Esophagus squamous epithelium (tissue), 5 donors: ENCODE measurements at regions not wholly inside any gene's neighbourhood (a gene's known extent, or its start where the extent isn't known, plus 50 kb on each side); places are given as distances from the start of the nearest gene placed in this dataset.

ENCODE experiments used
- DNase-seq: peaks from one replicate; lab custom pipeline; 2025; lab: John Stamatoyannopoulos, UW
- H3K27ac ChIP-seq, 4 donors: fragments of 200-600 bp; sonication (generic); one replicate each; pipeline ENCODE4 v1.5.1; 2016 to 2019; ENCODE audit warnings: mild to moderate bottlenecking in 1 of 4
- H3K27me3 ChIP-seq, 4 donors: fragments of 200-600 bp; sonication (generic); 1 replicate in 3 of 4; 2 replicates in 1 of 4; pipeline versions ENCODE4 v1.5.1 to v1.6.0; 2017 to 2021; ENCODE audit warnings: antibody characterized with exemption in 1 of 4
- H3K36me3 ChIP-seq, 3 donors: fragments of 200-600 bp; sonication (generic); one replicate each; pipeline ENCODE4 v1.5.1; 2016 to 2019
- H3K4me1 ChIP-seq, 3 donors: fragments of 200-600 bp; sonication (generic); one replicate each; pipeline ENCODE4 v1.5.1; 2017 to 2019
- H3K4me3 ChIP-seq, 4 donors: fragments of 200-600 bp; sonication (generic); 1 replicate in 3 of 4; 2 replicates in 1 of 4; pipeline ENCODE4 v1.5.1; 2016 to 2019; ENCODE audit warnings: mild to moderate bottlenecking in 2 of 4, moderate library complexity in 1 of 4
- H3K9me3 ChIP-seq, 3 donors: fragments of 200-600 bp; sonication (generic); one replicate each; pipeline ENCODE4 v1.5.1; 2016 to 2019
- CTCF ChIP-seq, 6 experiments: fragments of 450-650 bp in 4 of 6; fragments of 200-600 bp in 2 of 6; sonication (generic) in 2 of 6; IDR thresholded peaks; one replicate each; pipeline ENCODE4 v1.5.1; 2016 to 2019; ENCODE audit warnings: antibody characterized with exemption in 6 of 6, mild to moderate bottlenecking in 4 of 6, moderate library complexity in 4 of 6
- POLR2A ChIP-seq, 4 donors: fragments of 450-650 bp; IDR thresholded peaks; one replicate each; pipeline ENCODE4 v1.6.1; 2017; ENCODE audit warnings: antibody characterized with exemption in 4 of 4, mild to moderate bottlenecking in 4 of 4, moderate library complexity in 3 of 4
- WGBS, 2 donors: methylation state at CpG; one replicate each; pipeline ENCODE4 v1.1.5; 2018; 5-methylcytosine and 5-hydroxymethylcytosine counted together
- intact Hi-C: fragments of 100-400 bp; cut with DNase I; formaldehyde crosslinking; loops from one replicate; pipeline ENCODE4 v1.15.0; 2022
- donor health status: DM: yes; HTN: yes; CAD: no.

DNA sequence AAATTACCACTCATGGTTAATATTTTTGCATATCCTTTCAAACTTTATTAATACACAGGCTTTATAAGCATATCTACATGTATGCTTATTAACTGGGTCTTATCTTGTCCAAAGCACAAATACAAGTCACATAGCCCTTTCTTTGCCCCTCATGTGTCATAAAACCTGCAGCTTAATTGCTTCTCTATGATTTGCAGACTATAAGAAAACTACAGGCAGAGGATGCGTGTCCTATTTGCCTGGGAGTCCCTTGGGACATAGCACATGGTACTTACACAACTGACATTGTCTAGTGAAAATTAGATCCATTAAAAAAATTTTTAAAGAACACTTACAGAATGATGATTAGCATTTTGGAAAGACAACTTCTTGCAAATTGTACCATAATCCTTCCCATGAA, 190.5 kb upstream of the PLEKHA5 start:
- H3K4me3 ChIP-seq: no peak overlapping the region
- intact Hi-C loops: no loop called here
- 64 to 88% methylated on average over 1 of the region's 1 CpG for WGBS, 2 donors
- no peaks in the 10 kb centered on the region for H3K9me3 ChIP-seq
- H3K27me3 ChIP-seq: no peaks in the 10 kb centered on the region
- no peak overlapping the region for H3K27ac ChIP-seq
- TF ChIP-seq POLR2A (IDR thresholded peaks at IDR 0.05): no peak
- TF ChIP-seq CTCF (IDR thresholded peaks at IDR 0.05): no peak
- no peaks in the 10 kb centered on the region for H3K4me1 ChIP-seq
- DNase-seq: no peak
- no peaks in the 10 kb centered on the region for H3K36me3 ChIP-seq

- H3K36me3 ChIP-seq: no peaks in the 10 kb centered on the region
- no peak overlapping the region for H3K4me3 ChIP-seq
- H3K4me1 ChIP-seq: no peaks in the 10 kb centered on the region
- H3K9me3 ChIP-seq: no peaks in the 10 kb centered on the region
- 70 to 78% methylated on average over 2 of the region's 2 CpGs for WGBS, 2 donors
- intact Hi-C loops: no loop called here
- H3K27me3 ChIP-seq: no peaks in the 10 kb centered on the region
- TF ChIP-seq CTCF (IDR thresholded peaks at IDR 0.05) (no peak), POLR2A (IDR thresholded peaks at IDR 0.05) (no peak)
- DNase-seq: no peak
- no peak overlapping the region for H3K27ac ChIP-seq
Observed at GRCh38 chr12:18942669-18943068, 186.9 kb upstream of the PLEKHA5 start.

DNA sequence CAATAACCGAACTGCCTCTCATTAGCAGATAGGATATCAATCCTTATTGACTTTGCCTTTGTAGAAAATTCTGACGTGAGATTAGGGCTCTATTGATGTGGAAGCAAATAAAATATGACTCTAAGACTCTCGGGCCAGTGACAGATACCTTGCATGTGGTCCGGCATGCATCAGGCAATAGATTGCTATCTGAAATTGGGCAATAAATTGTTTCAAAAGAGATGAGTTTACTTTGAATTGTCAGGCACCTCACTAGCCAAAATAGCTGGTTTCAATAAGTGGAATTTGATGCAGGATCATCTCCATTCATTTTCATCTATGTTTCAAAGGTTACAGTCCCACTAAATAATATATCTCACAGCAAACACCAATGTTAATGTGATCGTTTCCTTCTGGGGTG, 186.3 kb upstream of the PLEKHA5 start:
- no peaks in the 10 kb centered on the region for H3K4me1 ChIP-seq
- H3K9me3 ChIP-seq: no peaks in the 10 kb centered on the region
- H3K27me3 ChIP-seq: no peaks in the 10 kb centered on the region
- no peaks in the 10 kb centered on the region for H3K36me3 ChIP-seq
- no peak for DNase-seq
- TF ChIP-seq POLR2A (IDR thresholded peaks at IDR 0.05): no peak
- no peak for TF ChIP-seq CTCF (IDR thresholded peaks at IDR 0.05)
- no peak overlapping the region for H3K4me3 ChIP-seq
- WGBS, 2 donors: 63 to 65% methylated on average over 5 of the region's 5 CpGs
- H3K27ac ChIP-seq: no peak overlapping the region
- intact Hi-C loops: no loop called here

- no peaks in the 10 kb centered on the region for H3K9me3 ChIP-seq
- TF ChIP-seq CTCF (IDR thresholded peaks at IDR 0.05): no peak
- H3K4me1 ChIP-seq: no peaks in the 10 kb centered on the region
- H3K4me3 ChIP-seq: no peak overlapping the region
- no peaks in the 10 kb centered on the region for H3K27me3 ChIP-seq
- intact Hi-C loops: no loop called here
- no peak overlapping the region for H3K27ac ChIP-seq
- DNase-seq: no peak
- WGBS, 2 donors: 79 to 86% methylated on average over 5 of the region's 5 CpGs
- no peaks in the 10 kb centered on the region for H3K36me3 ChIP-seq
Observed at GRCh38 chr12:18946106-18946505, 183.4 kb upstream of the PLEKHA5 start.

GRCh38 chr12:18951218-18951617, 178.3 kb upstream of the PLEKHA5 start:
- TF ChIP-seq CTCF (IDR thresholded peaks at IDR 0.05) (no peak), POLR2A (IDR thresholded peaks at IDR 0.05) (no peak)
- no peak for DNase-seq
- Histone ChIP-seq H3K36me3 (no peaks in the 10 kb centered on the region), H3K27me3 (no peaks in the 10 kb centered on the region), H3K4me3 (no peak overlapping the region), H3K27ac (no peak overlapping the region), H3K9me3 (no peaks in the 10 kb centered on the region), H3K4me1 (no peaks in the 10 kb centered on the region)
- intact Hi-C loops: no loop called here
- 60 to 66% methylated on average over 5 to 6 of the region's 6 CpGs for WGBS, 2 donors
